ENCODE measurements at regions not wholly inside any gene's neighbourhood (a gene's known extent, or its start where the extent isn't known, plus 50 kb on each side); places are given as distances from the start of the nearest gene placed in this dataset.

GRCh38 chr3:20604659-20605058 lies 418.7 kb upstream of the SGO1 start:
- Histone ChIP-seq H2BK20ac (ENCODE audit: low read depth, low read length) (no peak overlapping the region), H3K9me3 (ENCODE audit: control insufficient read depth, insufficient read depth, low read length) (peaks cover 2% of the 10 kb centered on the region; the same call in 1 of the 2 replicates), H4K8ac (ENCODE audit: low read depth in 2 of 2, low read length in 2 of 2) (no peak overlapping the region), H3K36me3 (ENCODE audit: control insufficient read depth, insufficient read depth, low read length) (no peaks in the 10 kb centered on the region), H2AK9ac (replicated peaks; ENCODE audit: low read depth, low read length, poor library complexity) (no peak overlapping the region), H3K9ac (ENCODE audit: low read depth, low read length) (no peak overlapping the region), H3K4me1 (ENCODE audit: control insufficient read depth, insufficient read depth, low read length) (no peaks in the 10 kb centered on the region), H4K20me1 (ENCODE audit: insufficient read depth, low read length) (no peaks in the 10 kb centered on the region), H2BK120ac (ENCODE audit: low read depth, low read length) (no peak overlapping the region), H4K5ac (ENCODE audit: low read depth, low read length) (no peak overlapping the region), H3K56ac (ENCODE audit: extremely low read depth, insufficient read depth, low read length) (no peak overlapping the region), H3K27me3 (ENCODE audit: control insufficient read depth, insufficient read depth, low read length) (no peaks in the 10 kb centered on the region), H3K4me2 (ENCODE audit: low read depth, low read length) (no peak overlapping the region), H3K4me3 (ENCODE audit: insufficient read depth, low read depth, low read length) (no peak overlapping the region), H3K18ac (ENCODE audit: low read depth, low read length) (no peak overlapping the region), H3K9me1 (ENCODE audit: insufficient read depth, low read length) (no peaks in the 10 kb centered on the region), H2BK15ac (ENCODE audit: low read depth, low read length) (no peak overlapping the region), H2AK5ac (ENCODE audit: low read depth, low read length) (no peak overlapping the region), H3K4ac (ENCODE audit: low read depth, low read length) (no peak overlapping the region), H4K91ac (ENCODE audit: insufficient read depth, low read depth, low read length) (no peak overlapping the region), H3K27ac (ENCODE audit: insufficient read depth, low read length) (no peak overlapping the region), H2BK5ac (ENCODE audit: low read depth, low read length, poor library complexity, severe bottlenecking) (no peak overlapping the region), H3K14ac (replicated peaks; ENCODE audit: low read depth, low read length) (no peak overlapping the region), H2AFZ (replicated peaks; ENCODE audit: low read length, poor library complexity) (no peak overlapping the region), H3K79me1 (ENCODE audit: low read depth in 1 of 2, low read length in 2 of 2) (no peaks in the 10 kb centered on the region), H3K23ac (ENCODE audit: low read depth, low read length) (no peak overlapping the region)
- POLR2A ChIA-PET (ENCODE audit: unreplicated experiment) = no interaction called here
- DNase-seq (no peak), ATAC-seq (ENCODE audit: low read depth) (no peak)
- dilution Hi-C loops (cut with HindIII; ENCODE audit: low sequenced_read_pairs, unreplicated experiment) (no loop called here), intact Hi-C loops (cut with micrococcal nuclease) (no loop called here), in situ Hi-C loops (cut with MboI; ENCODE audit: low sequenced_read_pairs) (no loop called here)
- TF ChIP-seq POLR2A (IDR thresholded peaks at IDR 0.05; ENCODE audit: low read depth, low read length) = no peak
- TF ChIP-seq, protein P1, sequence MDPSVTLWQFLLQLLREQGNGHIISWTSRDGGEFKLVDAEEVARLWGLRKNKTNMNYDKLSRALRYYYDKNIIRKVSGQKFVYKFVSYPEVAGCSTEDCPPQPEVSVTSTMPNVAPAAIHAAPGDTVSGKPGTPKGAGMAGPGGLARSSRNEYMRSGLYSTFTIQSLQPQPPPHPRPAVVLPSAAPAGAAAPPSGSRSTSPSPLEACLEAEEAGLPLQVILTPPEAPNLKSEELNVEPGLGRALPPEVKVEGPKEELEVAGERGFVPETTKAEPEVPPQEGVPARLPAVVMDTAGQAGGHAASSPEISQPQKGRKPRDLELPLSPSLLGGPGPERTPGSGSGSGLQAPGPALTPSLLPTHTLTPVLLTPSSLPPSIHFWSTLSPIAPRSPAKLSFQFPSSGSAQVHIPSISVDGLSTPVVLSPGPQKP (IDR thresholded peaks at IDR 0.05; ENCODE audit: borderline replicate concordance, low read depth, low read length) = no peak
- TF ChIP-seq CHD1 (IDR thresholded peaks at IDR 0.05; ENCODE audit: low read depth, low read length) = no peak
- no peak for TF ChIP-seq CTCF (conservative IDR thresholded peaks at IDR 0.05; ENCODE audit: low read depth, low read length)
- no peak for TF ChIP-seq RFX5 (IDR thresholded peaks at IDR 0.05; ENCODE audit: low read depth, low read length)
- no peak for TF ChIP-seq BHLHE40 (IDR thresholded peaks at IDR 0.05; ENCODE audit: low read depth, low read length)
- no TSS peak for BruUV-seq (replicated peaks)
- CTCF ChIA-PET = no interaction called here
